WTC11 (cell line): ENCODE measurements at regions not wholly inside any gene's neighbourhood (a gene's known extent, or its start where the extent isn't known, plus 50 kb on each side); places are given as distances from the start of the nearest gene placed in this dataset.

Experiments used
- CTCF ChIP-seq: fragments of 200-600 bp; IDR thresholded peaks from 2 replicates; pipeline ENCODE4 v1.8.0; 2022; ENCODE audit warnings: antibody characterized with exemption
- FOXK1 ChIP-seq: sonication (generic); formaldehyde crosslinking; IDR thresholded peaks from 2 replicates; pipeline ENCODE4 v1.8.0; 2022; ENCODE audit warnings: mild to moderate bottlenecking, moderate library complexity, missing genetic modification reagents
- GRHL2 ChIP-seq: fragments of 250-450 bp; sonication (Bioruptor Pico); IDR thresholded peaks from 2 replicates; pipeline ENCODE4 v1.8.0; 2022; ENCODE audit warnings: mild to moderate bottlenecking, moderate library complexity; ENCODE audit not compliant: insufficient replicate concordance, severe bottlenecking
- NFYB ChIP-seq: sonication (generic); formaldehyde crosslinking; conservative IDR thresholded peaks from 2 replicates; pipeline ENCODE4 v1.8.0; 2022; ENCODE audit warnings: low read depth, missing genetic modification reagents
- ZNF263 ChIP-seq: sonication (generic); formaldehyde crosslinking; IDR thresholded peaks from 2 replicates; pipeline ENCODE4 v1.8.1; 2022; ENCODE audit warnings: low read depth, mild to moderate bottlenecking, moderate library complexity, missing genetic modification reagents
- ZNF317 ChIP-seq: sonication (generic); formaldehyde crosslinking; IDR thresholded peaks from 2 replicates; pipeline ENCODE4 v1.8.1; 2023; ENCODE audit warnings: low read depth, mild to moderate bottlenecking, moderate library complexity, missing genetic modification reagents, borderline replicate concordance
- ZNF416 ChIP-seq: fragments of 250-450 bp; sonication (Bioruptor Pico); IDR thresholded peaks from 2 replicates; pipeline ENCODE4 v1.9.0; 2021; ENCODE audit warnings: mild to moderate bottlenecking, inconsistent platforms
- TF ChIP-seq, protein P1 (sequence below): sonication (generic); formaldehyde crosslinking; IDR thresholded peaks from 2 replicates; pipeline ENCODE4 v1.8.1; 2023; ENCODE audit warnings: mild to moderate bottlenecking, missing genetic modification reagents

GRCh38 chr5:87762631-87763030, 349.9 kb upstream of the CCNH start:
- TF ChIP-seq CTCF (no peak), ZNF416 (CRISPR knock-in tag) (no peak), ZNF317 (CRISPR knock-in tag) (no peak), NFYB (CRISPR knock-in tag) (no peak), FOXK1 (CRISPR knock-in tag) (no peak), GRHL2 (CRISPR knock-in tag) (no peak), ZNF263 (CRISPR knock-in tag) (no peak)
- TF ChIP-seq, protein P1, sequence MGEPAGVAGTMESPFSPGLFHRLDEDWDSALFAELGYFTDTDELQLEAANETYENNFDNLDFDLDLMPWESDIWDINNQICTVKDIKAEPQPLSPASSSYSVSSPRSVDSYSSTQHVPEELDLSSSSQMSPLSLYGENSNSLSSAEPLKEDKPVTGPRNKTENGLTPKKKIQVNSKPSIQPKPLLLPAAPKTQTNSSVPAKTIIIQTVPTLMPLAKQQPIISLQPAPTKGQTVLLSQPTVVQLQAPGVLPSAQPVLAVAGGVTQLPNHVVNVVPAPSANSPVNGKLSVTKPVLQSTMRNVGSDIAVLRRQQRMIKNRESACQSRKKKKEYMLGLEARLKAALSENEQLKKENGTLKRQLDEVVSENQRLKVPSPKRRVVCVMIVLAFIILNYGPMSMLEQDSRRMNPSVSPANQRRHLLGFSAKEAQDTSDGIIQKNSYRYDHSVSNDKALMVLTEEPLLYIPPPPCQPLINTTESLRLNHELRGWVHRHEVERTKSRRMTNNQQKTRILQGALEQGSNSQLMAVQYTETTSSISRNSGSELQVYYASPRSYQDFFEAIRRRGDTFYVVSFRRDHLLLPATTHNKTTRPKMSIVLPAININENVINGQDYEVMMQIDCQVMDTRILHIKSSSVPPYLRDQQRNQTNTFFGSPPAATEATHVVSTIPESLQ (CRISPR knock-in tag), result no peak
